ENCODE measurements at regions not wholly inside any gene's neighbourhood (a gene's known extent, or its start where the extent isn't known, plus 50 kb on each side); places are given as distances from the start of the nearest gene placed in this dataset.

DNA sequence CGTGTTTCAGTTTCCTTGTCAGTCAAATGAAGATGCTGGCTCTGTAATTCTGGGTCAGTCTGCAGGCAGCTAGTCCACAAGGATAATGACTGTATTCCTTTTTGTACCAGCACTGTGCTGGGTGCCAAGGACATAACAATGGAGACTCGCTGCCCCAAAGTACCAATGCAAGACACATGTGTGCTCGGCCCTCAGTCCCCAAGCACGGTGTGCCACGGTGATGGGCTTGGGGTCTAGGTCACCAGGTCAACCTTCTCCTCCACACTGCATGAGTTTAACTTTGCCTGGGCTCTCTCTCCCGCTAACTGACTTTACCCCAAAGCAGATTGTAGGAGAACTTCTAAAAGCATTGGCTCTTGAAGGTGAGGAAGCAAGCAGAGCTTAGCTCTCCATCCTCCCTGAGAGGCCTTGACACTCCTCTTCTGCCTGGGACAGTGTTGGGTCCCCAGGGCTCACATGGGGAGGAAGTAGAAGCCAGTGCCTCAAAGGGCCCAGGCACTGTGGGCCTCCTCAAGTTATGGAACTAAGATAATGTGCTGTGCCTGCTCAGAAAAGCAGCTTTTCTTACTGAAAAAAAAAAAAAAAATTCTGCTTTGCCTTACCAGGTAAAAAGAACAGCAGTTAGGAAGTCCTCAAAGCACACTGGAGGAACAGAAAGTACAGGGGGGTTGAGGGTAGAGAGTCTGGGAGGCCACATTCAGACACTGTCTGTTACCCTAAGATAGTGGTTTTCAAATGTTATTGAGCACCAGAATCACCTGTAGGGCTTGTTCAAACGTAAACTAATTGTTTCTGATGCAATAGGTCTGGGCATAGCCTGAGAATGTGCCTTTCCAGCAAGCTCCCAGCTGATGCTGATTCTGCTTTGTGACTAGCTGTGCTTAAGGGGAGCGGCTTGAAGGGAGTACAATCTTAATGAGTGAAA is 276.4 kb upstream of the CXCR4 start:
- Histone ChIP-seq H3K9me3 (replicated peaks in 1 of 11) (no peaks in the 10 kb centered on the region; a peak in 1 of 22 replicates), H3K4me2 (peak overlapping the region in 7 of 11 experiments; percentile 3 to 59 (median 26); a peak in 11 of 22 replicates), H3K4me1 (peaks cover 7 to 29% (median 12%) of the 10 kb centered on the region in 10 experiments; a peak in 15 of 20 replicates), H3K36me3 (no peaks in the 10 kb centered on the region), H3K27me3 (no peaks in the 10 kb centered on the region), H3K9ac (no peak overlapping the region), H4K20me1 (no peaks in the 10 kb centered on the region), H3K27ac (no peak overlapping the region), H3K4me3 (no peak overlapping the region)
- no peak for TF ChIP-seq Cebpa-rat (IDR thresholded peaks at IDR 0.05)

- TF ChIP-seq Cebpa-rat (IDR thresholded peaks at IDR 0.05): no peak
- no peaks in the 10 kb centered on the region for H4K20me1 ChIP-seq
These were observed 275.6 kb upstream of the CXCR4 start for GRCh38 chr2:136393514-136393913.

DNA sequence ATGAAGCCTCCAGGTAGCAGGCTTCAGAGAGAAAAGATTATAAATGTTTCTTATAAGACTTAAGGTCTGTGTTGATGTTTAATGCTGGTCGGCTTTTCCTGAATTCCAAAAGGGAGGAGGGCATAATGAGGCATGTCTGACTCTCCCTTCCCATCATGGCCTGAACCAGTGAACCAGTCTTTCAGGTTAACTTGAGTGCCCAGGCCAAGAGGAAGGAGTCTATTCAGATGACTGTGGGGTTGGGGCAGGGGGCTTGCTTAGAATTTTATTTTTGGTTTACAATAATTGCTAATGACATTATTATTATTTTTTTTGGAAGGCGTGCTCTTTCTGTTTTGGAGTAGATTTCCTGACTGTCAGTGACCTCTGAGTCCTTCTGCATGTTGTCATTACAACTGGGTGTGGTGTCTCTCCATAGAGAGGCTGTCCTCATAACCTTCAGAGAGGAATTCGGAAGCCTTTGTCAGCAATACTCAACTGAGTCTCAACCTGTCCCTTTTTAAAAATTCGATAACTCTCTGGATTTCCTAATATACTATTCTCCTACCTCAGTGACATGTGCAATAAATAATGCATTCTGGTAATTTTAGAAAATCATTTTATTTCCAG is 275.1 kb upstream of the CXCR4 start:
- Histone ChIP-seq H3K4me1 (peaks cover 7 to 29% (median 12%) of the 10 kb centered on the region in 10 experiments; a peak in 15 of 20 replicates), H3K4me3 (no peak overlapping the region), H3K9me3 (replicated peaks in 1 of 11) (no peaks in the 10 kb centered on the region; a peak in 1 of 22 replicates), H3K9ac (no peak overlapping the region), H3K27ac (no peak overlapping the region), H3K4me2 (peak overlapping the region in 2 of 11 experiments; percentile 54 to 59; a peak in 3 of 22 replicates), H3K27me3 (no peaks in the 10 kb centered on the region), H3K36me3 (no peaks in the 10 kb centered on the region), H4K20me1 (no peaks in the 10 kb centered on the region)
- TF ChIP-seq Cebpa-rat (IDR thresholded peaks at IDR 0.05): no peak

More at GRCh38 chr2:136393514-136393913, 275.6 kb upstream of the CXCR4 start:
- no peaks in the 10 kb centered on the region for H3K36me3 ChIP-seq
- peaks cover 7 to 29% (median 12%) of the 10 kb centered on the region in 10 experiments; a peak in 15 of 20 replicates for H3K4me1 ChIP-seq
- no peaks in the 10 kb centered on the region; a peak in 1 of 22 replicates for H3K9me3 ChIP-seq (replicated peaks in 1 of 11)
- no peak overlapping the region for H3K9ac ChIP-seq
- H3K27me3 ChIP-seq: no peaks in the 10 kb centered on the region
- no peak overlapping the region for H3K27ac ChIP-seq
- peak overlapping the region in 4 of 11 experiments; percentile 11 to 59 (median 36); a peak in 4 of 22 replicates for H3K4me2 ChIP-seq
- no peak overlapping the region for H3K4me3 ChIP-seq

GRCh38 chr2:136389809-136390208 is 271.9 kb upstream of the CXCR4 start:
- Histone ChIP-seq H3K4me2 (no peak overlapping the region), H3K4me3 (no peak overlapping the region), H3K9me3 (replicated peaks in 1 of 11) (no peaks in the 10 kb centered on the region), H3K27me3 (no peaks in the 10 kb centered on the region), H3K4me1 (peaks cover 12 to 21% (median 15%) of the 10 kb centered on the region in 10 experiments; a peak in 17 of 20 replicates), H4K20me1 (no peaks in the 10 kb centered on the region), H3K27ac (no peak overlapping the region), H3K36me3 (no peaks in the 10 kb centered on the region), H3K9ac (no peak overlapping the region)
- TF ChIP-seq Cebpa-rat (IDR thresholded peaks at IDR 0.05): no peak

GRCh38 chr2:136386046-136386445 is 268.1 kb upstream of the CXCR4 start:
- Histone ChIP-seq H3K4me1 (peaks cover 17 to 43% (median 39%) of the 10 kb centered on the region in 10 experiments), H3K27me3 (no peaks in the 10 kb centered on the region), H3K36me3 (no peaks in the 10 kb centered on the region), H3K27ac (no peak overlapping the region), H3K4me2 (no peak overlapping the region), H3K9me3 (replicated peaks in 1 of 11) (no peaks in the 10 kb centered on the region), H3K4me3 (no peak overlapping the region), H4K20me1 (no peaks in the 10 kb centered on the region), H3K9ac (no peak overlapping the region)
- no peak for TF ChIP-seq Cebpa-rat (IDR thresholded peaks at IDR 0.05)

GRCh38 chr2:136384531-136385303 is 266.8 kb upstream of the CXCR4 start:
- Histone ChIP-seq H3K4me3 (no peak overlapping the region), H3K4me1 (peaks cover 17 to 57% (median 47%) of the 10 kb centered on the region in 10 experiments), H3K27me3 (no peaks in the 10 kb centered on the region), H3K9me3 (replicated peaks in 1 of 11) (no peaks in the 10 kb centered on the region), H3K9ac (peak overlapping the region in 2 of 11 experiments; percentile 12 to 23; a peak in 1 of 22 replicates), H3K4me2 (peak overlapping the region in 9 of 11 experiments; percentile 6 to 91 (median 21); a peak in 10 of 22 replicates), H4K20me1 (no peaks in the 10 kb centered on the region), H3K36me3 (no peaks in the 10 kb centered on the region), H3K27ac (peak overlapping the region in 6 of 11 experiments; percentile 1 to 95 (median 80); a peak in 9 of 22 replicates)
- no peak for TF ChIP-seq Cebpa-rat (IDR thresholded peaks at IDR 0.05)

GRCh38 chr2:136383167-136383566 is 265.2 kb upstream of the CXCR4 start:
- no peak for TF ChIP-seq Cebpa-rat (IDR thresholded peaks at IDR 0.05)
- Histone ChIP-seq H3K9ac (peak overlapping the region in 7 of 11 experiments; percentile 47 to 80 (median 67); a peak in 11 of 22 replicates), H3K27me3 (no peaks in the 10 kb centered on the region), H3K27ac (peak overlapping the region in 8 of 11 experiments; percentile 75 to 95 (median 79); a peak in 16 of 22 replicates), H3K4me3 (no peak overlapping the region), H4K20me1 (no peaks in the 10 kb centered on the region), H3K36me3 (no peaks in the 10 kb centered on the region), H3K9me3 (replicated peaks in 1 of 11) (no peaks in the 10 kb centered on the region), H3K4me2 (peak overlapping the region in 9 of 11 experiments; percentile 70 to 91 (median 77); a peak in 17 of 22 replicates), H3K4me1 (peaks cover 22 to 72% (median 61%) of the 10 kb centered on the region in 10 experiments)

Measured in BLaER1 treated with 17β-estradiol and CSF1 and Interleukin-3, amounts not matched to agents 10 nM and 100 nM (cell line).